Keratinocyte (primary cell): ENCODE measurements at regions not wholly inside any gene's neighbourhood (a gene's known extent, or its start where the extent isn't known, plus 50 kb on each side); places are given as distances from the start of the nearest gene placed in this dataset.

Experiments used
- DNase-seq: peaks from one replicate; pipeline ENCODE4 v3.0.0-alpha.2; 2011; ENCODE audit warnings: low read depth, missing footprints, low spot score
- FAIRE-seq: peaks from 2 replicates; lab custom pipeline; 2011; peaks lifted over from hg19 to GRCh38; lab: Jason Lieb, UNC
- H2AFZ ChIP-seq: 2 replicates; pipeline ENCODE4 v1.6.0; 2012; ENCODE audit warnings: low read length, control low read depth, inconsistent platforms; ENCODE audit not compliant: control insufficient read depth
- H3K27ac ChIP-seq: 2 replicates; pipeline ENCODE4 v1.5.1; 2011; ENCODE audit warnings: low read length; ENCODE audit not compliant: control insufficient read depth, insufficient read depth
- H3K27me3 ChIP-seq: 3 replicates; pipeline ENCODE4 v1.6.0; 2011; ENCODE audit warnings: low read length; ENCODE audit not compliant: control insufficient read depth, insufficient read depth; ENCODE audit errors: extremely low read depth
- H3K36me3 ChIP-seq, 2 experiments: 2 replicates in 1 of 2; 3 replicates in 1 of 2; pipeline ENCODE4 v1.5.1; 2011; ENCODE audit warnings: low read length in 2 of 2, mild to moderate bottlenecking in 1 of 2; ENCODE audit not compliant: control insufficient read depth in 2 of 2, insufficient read depth in 2 of 2; ENCODE audit errors: extremely low read depth in 1 of 2
- H3K4me1 ChIP-seq: 3 replicates; pipeline ENCODE4 v1.5.1; 2011; ENCODE audit warnings: low read length; ENCODE audit not compliant: control insufficient read depth, insufficient read depth; ENCODE audit errors: extremely low read depth
- H3K4me2 ChIP-seq: 3 replicates; pipeline ENCODE4 v1.6.0; 2011; ENCODE audit warnings: low read depth, low read length; ENCODE audit not compliant: control insufficient read depth, insufficient read depth; ENCODE audit errors: extremely low read depth
- H3K4me3 ChIP-seq, 3 experiments: fragments of 200-600 bp in 1 of 3; sonication (generic) in 1 of 3; 2 replicates in 2 of 3; 3 replicates in 1 of 3; pipeline ENCODE4 v1.5.1; 2011 to 2016; ENCODE audit warnings: low read length in 3 of 3, mild to moderate bottlenecking in 3 of 3, control low read depth in 2 of 3, inconsistent platforms in 1 of 3, low read depth in 1 of 3, mixed read lengths in 1 of 3, mixed run types in 1 of 3, moderate library complexity in 1 of 3; ENCODE audit not compliant: control insufficient read depth in 2 of 3, insufficient read depth in 2 of 3; ENCODE audit errors: extremely low read depth in 1 of 3
- H3K79me2 ChIP-seq: 2 replicates; pipeline ENCODE4 v1.6.0; 2012; ENCODE audit warnings: low read length; ENCODE audit not compliant: control insufficient read depth, insufficient read depth
- H3K9ac ChIP-seq: 3 replicates; pipeline ENCODE4 v1.6.0; 2011; ENCODE audit warnings: low read length; ENCODE audit not compliant: control insufficient read depth, insufficient read depth; ENCODE audit errors: extremely low read depth
- H3K9me1 ChIP-seq: 3 replicates; pipeline ENCODE4 v1.6.0; 2011; ENCODE audit warnings: low read length; ENCODE audit not compliant: control insufficient read depth, insufficient read depth; ENCODE audit errors: extremely low read depth
- H3K9me3 ChIP-seq: 2 replicates; pipeline ENCODE4 v1.5.1; 2012; ENCODE audit warnings: low read depth, low read length; ENCODE audit not compliant: control insufficient read depth
- H4K20me1 ChIP-seq: 3 replicates; pipeline ENCODE4 v1.6.0; 2011; ENCODE audit warnings: low read length; ENCODE audit not compliant: control insufficient read depth, insufficient read depth; ENCODE audit errors: extremely low read depth
- CTCF ChIP-seq, 3 experiments: IDR thresholded peaks in 1 of 3; conservative IDR thresholded peaks in 1 of 3; optimal IDR thresholded peaks in 1 of 3; 2 replicates in 2 of 3; 3 replicates in 1 of 3; pipeline versions ENCODE3 to v1.5.1; 2011; ENCODE audit warnings: low read length in 3 of 3, mild to moderate bottlenecking in 3 of 3, moderate library complexity in 2 of 3, control low read depth in 1 of 3, inconsistent platforms in 1 of 3; ENCODE audit not compliant: insufficient read depth in 2 of 3; ENCODE audit errors: extremely low read depth in 1 of 3
- EZH2 ChIP-seq: IDR thresholded peaks from one replicate; pipeline ENCODE4 v1.6.1; 2012; ENCODE audit warnings: inconsistent platforms, mild to moderate bottlenecking, low read length, moderate library complexity
- dilution Hi-C: fragments of 300-500 bp; cut with MboI; formaldehyde crosslinking; loops from one replicate; pipeline ENCODE4 v1.7.0; 2020; ENCODE audit warnings: low sequenced_read_pairs; ENCODE audit not compliant: extremely low pct_ligation_motif_present

DNA sequence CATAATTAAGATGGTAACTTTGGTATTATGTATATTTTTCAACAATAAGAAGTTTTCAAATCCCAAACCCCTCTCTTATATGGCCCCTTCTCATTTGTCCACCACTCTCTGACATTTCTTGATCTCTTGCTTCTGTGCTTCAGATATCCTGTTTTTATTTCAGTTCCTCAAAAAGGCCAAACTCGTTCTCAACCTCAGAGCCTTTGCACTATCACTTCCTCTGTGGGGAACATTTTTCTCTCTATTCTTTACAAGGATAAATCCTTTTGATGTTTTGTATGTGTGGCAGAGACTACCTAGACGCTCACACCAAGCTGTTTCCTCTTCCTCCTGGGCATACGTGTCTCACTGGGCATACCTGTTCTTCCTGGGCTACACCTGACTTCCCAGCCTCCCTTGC is 54.2 kb upstream of the FRMD4A start:
- no peak overlapping the region for H3K4me2 ChIP-seq
- no peak overlapping the region for H3K27ac ChIP-seq
- H3K36me3 ChIP-seq: no peaks in the 10 kb centered on the region
- H4K20me1 ChIP-seq: no peaks in the 10 kb centered on the region
- H3K4me3 ChIP-seq: no peak overlapping the region
- dilution Hi-C loops: no loop called here
- H3K9ac ChIP-seq: no peak overlapping the region
- no peaks in the 10 kb centered on the region for H3K27me3 ChIP-seq
- H3K9me1 ChIP-seq: no peaks in the 10 kb centered on the region
- H2AFZ ChIP-seq: no peak overlapping the region
- FAIRE-seq: peak; percentile 17
- peaks cover 14% of the 10 kb centered on the region for H3K4me1 ChIP-seq
- TF ChIP-seq CTCF (optimal IDR thresholded peaks at IDR 0.05 in 1 of 3, IDR thresholded peaks at IDR 0.05 in 1 of 3, conservative IDR thresholded peaks at IDR 0.05 in 1 of 3; ENCODE audit: extremely low read depth in 1 of 3, insufficient read depth in 2 of 3, low read length in 3 of 3) (no peak), EZH2 (no peak)
- DNase-seq: no peak
- H3K9me3 ChIP-seq: no peaks in the 10 kb centered on the region
- H3K79me2 ChIP-seq: no peaks in the 10 kb centered on the region

- Histone ChIP-seq H2AFZ (no peak overlapping the region), H3K79me2 (no peaks in the 10 kb centered on the region), H3K27ac (no peak overlapping the region), H3K36me3 (no peaks in the 10 kb centered on the region), H3K9me3 (no peaks in the 10 kb centered on the region), H3K9ac (no peak overlapping the region), H3K4me2 (no peak overlapping the region), H3K4me3 (no peak overlapping the region), H3K27me3 (no peaks in the 10 kb centered on the region), H3K9me1 (no peaks in the 10 kb centered on the region), H4K20me1 (no peaks in the 10 kb centered on the region), H3K4me1 (peaks cover 14% of the 10 kb centered on the region)
- no peak for TF ChIP-seq EZH2
- TF ChIP-seq CTCF (optimal IDR thresholded peaks at IDR 0.05 in 1 of 3, IDR thresholded peaks at IDR 0.05 in 1 of 3, conservative IDR thresholded peaks at IDR 0.05 in 1 of 3; ENCODE audit: extremely low read depth in 1 of 3, insufficient read depth in 2 of 3, low read length in 3 of 3): no peak
- no peak for FAIRE-seq
- dilution Hi-C loops: no loop called here
- no peak for DNase-seq
These were observed 53.5 kb upstream of the FRMD4A start for GRCh38 chr10:14384116-14384730.
